ENCODE measurements at regions not wholly inside any gene's neighbourhood (a gene's known extent, or its start where the extent isn't known, plus 50 kb on each side); places are given as distances from the start of the nearest gene placed in this dataset.
"Not testable (repeated sequence)": the region's sequence is repeated elsewhere in the genome, so short reads cannot be mapped to it uniquely, and the experiment has no call there.

GRCh38 chr9:7542693-7543092 lies 256.9 kb downstream of the DMAC1 start:
- no peak for DNase-seq (ENCODE audit: low read depth)

- no peak for DNase-seq (ENCODE audit: low read depth)
These were observed 257.5 kb downstream of the DMAC1 start for GRCh38 chr9:7542126-7542525.

- peak; percentile 37 for DNase-seq (ENCODE audit: low read depth)
These were observed 263.2 kb downstream of the DMAC1 start for GRCh38 chr9:7536310-7536939.

GRCh38 chr9:7534211-7534935 lies 265.2 kb downstream of the DMAC1 start:
- DNase-seq (ENCODE audit: low read depth), result no peak

GRCh38 chr9:7533376-7534090 lies 266.0 kb downstream of the DMAC1 start:
- DNase-seq (ENCODE audit: low read depth), result no peak

- no peak for DNase-seq (ENCODE audit: low read depth)
These were observed 276.0 kb downstream of the DMAC1 start for GRCh38 chr9:7523426-7524043.

- DNase-seq (ENCODE audit: low read depth), result no peak
These were observed 279.2 kb downstream of the DMAC1 start for GRCh38 chr9:7520396-7520795.

- no peak for DNase-seq (ENCODE audit: low read depth)
These were observed 283.2 kb downstream of the DMAC1 start for GRCh38 chr9:7516376-7516775.

- DNase-seq (ENCODE audit: low read depth), result no peak
These were observed 289.4 kb downstream of the DMAC1 start for GRCh38 chr9:7510199-7510598.

- DNase-seq (ENCODE audit: low read depth), result no peak
These were observed 289.9 kb downstream of the DMAC1 start for GRCh38 chr9:7509576-7510145.

- DNase-seq (ENCODE audit: low read depth), result no peak
These were observed 291.1 kb downstream of the DMAC1 start for GRCh38 chr9:7508516-7508915.

- DNase-seq (ENCODE audit: low read depth), result no peak
These were observed 291.9 kb downstream of the DMAC1 start for GRCh38 chr9:7507566-7508270.

GRCh38 chr9:7507026-7507425 lies 292.6 kb downstream of the DMAC1 start:
- DNase-seq (ENCODE audit: low read depth), result no peak

- no peak for DNase-seq (ENCODE audit: low read depth)
These were observed 299.1 kb downstream of the DMAC1 start for GRCh38 chr9:7500521-7500920.

- no peak for DNase-seq (ENCODE audit: low read depth)
These were observed 307.9 kb downstream of the DMAC1 start for GRCh38 chr9:7491641-7492040.

- no peak for DNase-seq (ENCODE audit: low read depth)
These were observed 309.1 kb downstream of the DMAC1 start for GRCh38 chr9:7490317-7491108.

- no peak for DNase-seq (ENCODE audit: low read depth)
These were observed 310.5 kb downstream of the DMAC1 start for GRCh38 chr9:7489036-7489435.

- not testable (repeated sequence) for DNase-seq (ENCODE audit: low read depth)
These were observed 315.6 kb downstream of the DMAC1 start for GRCh38 chr9:7484014-7484413.

- DNase-seq (ENCODE audit: low read depth), result no peak
These were observed 318.0 kb downstream of the DMAC1 start for GRCh38 chr9:7481570-7481969.

- DNase-seq (ENCODE audit: low read depth), result peak; percentile 4
These were observed 320.3 kb downstream of the DMAC1 start for GRCh38 chr9:7479300-7479699.

- no peak for DNase-seq (ENCODE audit: low read depth)
These were observed 320.9 kb downstream of the DMAC1 start for GRCh38 chr9:7478646-7479045.
